ENCODE measurements at regions not wholly inside any gene's neighbourhood (a gene's known extent, or its start where the extent isn't known, plus 50 kb on each side); places are given as distances from the start of the nearest gene placed in this dataset.
"Not testable (repeated sequence)": the region's sequence is repeated elsewhere in the genome, so short reads cannot be mapped to it uniquely, and the experiment has no call there.

GRCh38 chr12:45518291-45519235 is 210.9 kb upstream of the ARID2 start:
- Mint-ChIP-seq H3K27ac (ENCODE audit: unreplicated experiment) (no peak overlapping the region), H3K4me1 (ENCODE audit: unreplicated experiment) (peaks cover 3% of the 10 kb centered on the region), H3K9me3 (ENCODE audit: unreplicated experiment) (no peaks in the 10 kb centered on the region), H3K27me3 (ENCODE audit: unreplicated experiment) (peaks cover 5% of the 10 kb centered on the region), H3K4me3 (ENCODE audit: unreplicated experiment) (no peak overlapping the region), H3K36me3 (ENCODE audit: low read depth, unreplicated experiment) (no peaks in the 10 kb centered on the region)
- no peak for TF ChIP-seq CTCF (IDR thresholded peaks at IDR 0.05; ENCODE audit: unreplicated experiment)
- no peak for DNase-seq (ENCODE audit: low spot score)

- Mint-ChIP-seq H3K36me3 (ENCODE audit: low read depth, unreplicated experiment) (no peaks in the 10 kb centered on the region), H3K27me3 (ENCODE audit: unreplicated experiment) (peaks cover 5% of the 10 kb centered on the region), H3K4me1 (ENCODE audit: unreplicated experiment) (peaks cover 3% of the 10 kb centered on the region), H3K9me3 (ENCODE audit: unreplicated experiment) (no peaks in the 10 kb centered on the region), H3K4me3 (ENCODE audit: unreplicated experiment) (no peak overlapping the region), H3K27ac (ENCODE audit: unreplicated experiment) (no peak overlapping the region)
- DNase-seq (ENCODE audit: low spot score): no peak
- TF ChIP-seq CTCF (IDR thresholded peaks at IDR 0.05; ENCODE audit: unreplicated experiment): no peak
Observed at GRCh38 chr12:45522227-45522626, 207.3 kb upstream of the ARID2 start.

- not testable (repeated sequence) for H3K27ac Mint-ChIP-seq (ENCODE audit: unreplicated experiment); H3K27me3 Mint-ChIP-seq (ENCODE audit: unreplicated experiment); H3K9me3 Mint-ChIP-seq (ENCODE audit: unreplicated experiment)
Observed at GRCh38 chr12:45526823-45527222, 202.7 kb upstream of the ARID2 start.

GRCh38 chr12:45532113-45532512 is 197.4 kb upstream of the ARID2 start:
- Mint-ChIP-seq H3K4me1 (ENCODE audit: unreplicated experiment) (no peaks in the 10 kb centered on the region), H3K4me3 (ENCODE audit: unreplicated experiment) (no peak overlapping the region), H3K27me3 (ENCODE audit: unreplicated experiment) (no peaks in the 10 kb centered on the region), H3K9me3 (ENCODE audit: unreplicated experiment) (no peaks in the 10 kb centered on the region), H3K36me3 (ENCODE audit: low read depth, unreplicated experiment) (no peaks in the 10 kb centered on the region), H3K27ac (ENCODE audit: unreplicated experiment) (no peak overlapping the region)
- no peak for TF ChIP-seq CTCF (IDR thresholded peaks at IDR 0.05; ENCODE audit: unreplicated experiment)
- no peak for DNase-seq (ENCODE audit: low spot score)

More at GRCh38 chr12:45526823-45527222, 202.7 kb upstream of the ARID2 start:
- not testable (repeated sequence) for H3K4me3 Mint-ChIP-seq (ENCODE audit: unreplicated experiment); H3K4me1 Mint-ChIP-seq (ENCODE audit: unreplicated experiment); DNase-seq (ENCODE audit: low spot score); H3K36me3 Mint-ChIP-seq (ENCODE audit: low read depth, unreplicated experiment)

GRCh38 chr12:45535610-45536180 is 193.8 kb upstream of the ARID2 start:
- Mint-ChIP-seq H3K36me3 (ENCODE audit: low read depth, unreplicated experiment) (no peaks in the 10 kb centered on the region), H3K27me3 (ENCODE audit: unreplicated experiment) (no peaks in the 10 kb centered on the region), H3K4me3 (ENCODE audit: unreplicated experiment) (no peak overlapping the region), H3K27ac (ENCODE audit: unreplicated experiment) (no peak overlapping the region), H3K4me1 (ENCODE audit: unreplicated experiment) (no peaks in the 10 kb centered on the region), H3K9me3 (ENCODE audit: unreplicated experiment) (no peaks in the 10 kb centered on the region)
- TF ChIP-seq CTCF (IDR thresholded peaks at IDR 0.05; ENCODE audit: unreplicated experiment): no peak
- DNase-seq (ENCODE audit: low spot score): no peak

Data from endothelial cell (in vitro differentiated cells).